ENCODE measurements at regions not wholly inside any gene's neighbourhood (a gene's known extent, or its start where the extent isn't known, plus 50 kb on each side); places are given as distances from the start of the nearest gene placed in this dataset.

GRCh38 chr1:87478231-87478630 is 149.6 kb downstream of the LMO4 start:
- no peak for TF ChIP-seq EZH2 (optimal IDR thresholded peaks at IDR 0.05; ENCODE audit: low read depth, low read length)
- no peak for TF ChIP-seq CTCF (IDR thresholded peaks at IDR 0.05; ENCODE audit: low read length)
